ENCODE measurements at regions not wholly inside any gene's neighbourhood (a gene's known extent, or its start where the extent isn't known, plus 50 kb on each side); places are given as distances from the start of the nearest gene placed in this dataset.

DNA sequence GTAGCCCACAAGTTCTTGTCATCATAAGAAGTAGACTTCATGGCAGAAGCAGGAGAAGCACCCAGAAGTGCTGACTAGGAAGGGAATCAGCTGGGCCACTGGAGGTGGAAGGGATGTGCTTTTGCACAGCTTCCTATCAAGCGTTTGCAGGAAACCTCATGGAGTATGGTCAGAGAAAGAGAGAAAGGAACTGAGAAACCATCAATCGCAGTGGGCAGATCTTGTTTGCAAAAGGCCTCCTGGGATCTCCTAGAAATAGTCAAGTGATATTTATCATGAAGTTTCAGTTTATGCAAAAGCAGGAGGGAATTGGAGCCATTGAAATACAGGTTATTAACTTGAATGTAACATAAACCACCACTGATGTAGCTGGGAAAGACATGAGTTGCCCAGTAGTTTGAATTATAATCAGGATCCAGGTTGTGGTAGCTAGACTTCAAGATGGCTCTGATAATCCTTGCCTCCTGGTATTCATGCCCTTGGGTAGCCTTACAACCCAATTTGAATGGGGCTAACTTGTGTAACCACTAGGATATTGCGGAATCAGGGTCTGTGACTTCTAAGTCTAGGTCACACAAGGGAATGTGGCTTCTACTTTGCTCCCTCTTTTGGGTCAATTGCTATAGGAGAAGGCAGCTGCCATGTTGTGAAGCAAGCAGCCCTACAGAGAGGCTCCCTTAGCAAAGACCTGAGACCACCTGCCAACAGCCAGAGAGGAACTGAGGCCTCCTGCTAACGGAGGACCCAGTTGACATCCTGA is 69.8 kb upstream of the TCF4 start:
- TF ChIP-seq, protein P1, sequence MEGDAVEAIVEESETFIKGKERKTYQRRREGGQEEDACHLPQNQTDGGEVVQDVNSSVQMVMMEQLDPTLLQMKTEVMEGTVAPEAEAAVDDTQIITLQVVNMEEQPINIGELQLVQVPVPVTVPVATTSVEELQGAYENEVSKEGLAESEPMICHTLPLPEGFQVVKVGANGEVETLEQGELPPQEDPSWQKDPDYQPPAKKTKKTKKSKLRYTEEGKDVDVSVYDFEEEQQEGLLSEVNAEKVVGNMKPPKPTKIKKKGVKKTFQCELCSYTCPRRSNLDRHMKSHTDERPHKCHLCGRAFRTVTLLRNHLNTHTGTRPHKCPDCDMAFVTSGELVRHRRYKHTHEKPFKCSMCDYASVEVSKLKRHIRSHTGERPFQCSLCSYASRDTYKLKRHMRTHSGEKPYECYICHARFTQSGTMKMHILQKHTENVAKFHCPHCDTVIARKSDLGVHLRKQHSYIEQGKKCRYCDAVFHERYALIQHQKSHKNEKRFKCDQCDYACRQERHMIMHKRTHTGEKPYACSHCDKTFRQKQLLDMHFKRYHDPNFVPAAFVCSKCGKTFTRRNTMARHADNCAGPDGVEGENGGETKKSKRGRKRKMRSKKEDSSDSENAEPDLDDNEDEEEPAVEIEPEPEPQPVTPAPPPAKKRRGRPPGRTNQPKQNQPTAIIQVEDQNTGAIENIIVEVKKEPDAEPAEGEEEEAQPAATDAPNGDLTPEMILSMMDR (IDR thresholded peaks at IDR 0.05): no peak
- no peak for TF ChIP-seq POLR2A (IDR thresholded peaks at IDR 0.05)

Measured in sigmoid colon (tissue), 3 donors.